GM19395 (cell line): ENCODE measurements at regions not wholly inside any gene's neighbourhood (a gene's known extent, or its start where the extent isn't known, plus 50 kb on each side); places are given as distances from the start of the nearest gene placed in this dataset.
"Not testable (repeated sequence)": the region's sequence is repeated elsewhere in the genome, so short reads cannot be mapped to it uniquely, and the experiment has no call there.

Experiments
- ATAC-seq: cut with Tn5 transposase; IDR thresholded peaks from one replicate; pipeline ENCODE4 v1.9.1; 2021; ENCODE audit warnings: mild to moderate bottlenecking, moderate library complexity; ENCODE audit not compliant: unreplicated experiment

GRCh38 chr3:166556955-166557354, 719.7 kb upstream of the BCHE start:
- no peak for ATAC-seq

GRCh38 chr3:166554023-166554422, 716.8 kb upstream of the BCHE start:
- ATAC-seq: no peak

- ATAC-seq: no peak
Measured at GRCh38 chr3:166533740-166534139, 696.5 kb upstream of the BCHE start.

GRCh38 chr3:166531730-166532129, 694.5 kb upstream of the BCHE start:
- ATAC-seq: no peak

GRCh38 chr3:166527325-166527724, 690.1 kb upstream of the BCHE start:
- ATAC-seq: no peak

GRCh38 chr3:166526881-166527280, 689.7 kb upstream of the BCHE start:
- no peak for ATAC-seq

GRCh38 chr3:166522017-166522416, 684.8 kb upstream of the BCHE start:
- ATAC-seq: no peak

- no peak for ATAC-seq
Measured at GRCh38 chr3:166519443-166519842, 682.2 kb upstream of the BCHE start.

GRCh38 chr3:166518040-166518439, 680.8 kb upstream of the BCHE start:
- ATAC-seq: no peak

GRCh38 chr3:166510382-166510781, 673.2 kb upstream of the BCHE start:
- no peak for ATAC-seq

- not testable (repeated sequence) for ATAC-seq
Measured at GRCh38 chr3:166500420-166500819, 663.2 kb upstream of the BCHE start.

GRCh38 chr3:166499636-166500035, 662.4 kb upstream of the BCHE start:
- no peak for ATAC-seq

- ATAC-seq: no peak
Measured at GRCh38 chr3:166498446-166498845, 661.2 kb upstream of the BCHE start.

- ATAC-seq: no peak
Measured at GRCh38 chr3:166489826-166490225, 652.6 kb upstream of the BCHE start.

- ATAC-seq: no peak
Measured at GRCh38 chr3:166488977-166489672, 651.9 kb upstream of the BCHE start.

- no peak for ATAC-seq
Measured at GRCh38 chr3:166484470-166484869, 647.2 kb upstream of the BCHE start.

GRCh38 chr3:166481340-166481739, 644.1 kb upstream of the BCHE start:
- ATAC-seq: no peak

GRCh38 chr3:166478356-166478755, 641.1 kb upstream of the BCHE start:
- ATAC-seq: no peak

- ATAC-seq: no peak
Measured at GRCh38 chr3:166473501-166473900, 636.3 kb upstream of the BCHE start.

GRCh38 chr3:166472015-166472414, 634.8 kb upstream of the BCHE start:
- ATAC-seq: no peak

- no peak for ATAC-seq
Measured at GRCh38 chr3:166471074-166471767, 634.0 kb upstream of the BCHE start.

- no peak for ATAC-seq
Measured at GRCh38 chr3:166462891-166463470, 625.8 kb upstream of the BCHE start.
